Heart left ventricle (tissue), 16 donors: ENCODE measurements at regions not wholly inside any gene's neighbourhood (a gene's known extent, or its start where the extent isn't known, plus 50 kb on each side); places are given as distances from the start of the nearest gene placed in this dataset.
"Not testable (repeated sequence)": the region's sequence is repeated elsewhere in the genome, so short reads cannot be mapped to it uniquely, and the experiment has no call there.

Experiments
- ATAC-seq, 4 donors: fragments of 200-7000 bp; cut with Tn5 transposase; one replicate each; pipeline ENCODE4 v1.9.1; 2020 to 2022; ENCODE audit warnings: moderate library complexity in 4 of 4, mild to moderate bottlenecking in 3 of 4, moderate number of reproducible peaks in 1 of 4
- DNase-seq, 5 donors: peaks; one replicate each; pipeline ENCODE4 v3.0.0-alpha.2; 2020
- H3K27ac ChIP-seq, 12 donors: fragments of 200-600 bp; sonication (generic) in 4 of 12; one replicate each; pipeline versions ENCODE4 v1.5.0 to v1.8.0; 2016 to 2022; ENCODE audit warnings: mild to moderate bottlenecking in 2 of 12
- H3K27me3 ChIP-seq, 9 donors: fragments of 200-600 bp; sonication (generic) in 2 of 9; one replicate each; pipeline versions ENCODE4 v1.5.1 to v1.8.0; 2016 to 2022; ENCODE audit warnings: mild to moderate bottlenecking in 3 of 9
- H3K36me3 ChIP-seq, 9 donors: fragments of 200-600 bp; sonication (generic) in 2 of 9; one replicate each; pipeline versions ENCODE4 v1.5.0 to v1.8.0; 2018 to 2022; ENCODE audit warnings: mild to moderate bottlenecking in 2 of 9
- H3K4me1 ChIP-seq, 12 donors: fragments of 200-600 bp; sonication (generic) in 4 of 12; one replicate each; pipeline versions ENCODE4 v1.5.0 to v1.8.0; 2016 to 2022; ENCODE audit warnings: mild to moderate bottlenecking in 3 of 12
- H3K4me3 ChIP-seq, 12 donors: fragments of 200-600 bp; sonication (generic) in 4 of 12; one replicate each; pipeline versions ENCODE4 v1.5.0 to v1.8.0; 2017 to 2022; ENCODE audit warnings: mild to moderate bottlenecking in 9 of 12, moderate library complexity in 4 of 12
- H3K9me3 ChIP-seq, 12 donors: fragments of 200-600 bp; sonication (generic) in 4 of 12; one replicate each; pipeline versions ENCODE4 v1.5.0 to v1.8.0; 2016 to 2022; ENCODE audit warnings: mild to moderate bottlenecking in 1 of 12
- CTCF ChIP-seq, 12 donors: fragments of 200-600 bp; sonication (generic) in 4 of 12; IDR thresholded peaks; one replicate each; pipeline versions ENCODE4 v1.5.0 to v1.8.0; 2018 to 2022; ENCODE audit warnings: antibody characterized with exemption in 12 of 12, mild to moderate bottlenecking in 5 of 12
- POLR2A ChIP-seq, 2 donors: fragments of 450-650 bp; IDR thresholded peaks; one replicate each; pipeline ENCODE4 v1.6.1; 2017; ENCODE audit warnings: antibody characterized with exemption in 2 of 2, mild to moderate bottlenecking in 2 of 2, moderate library complexity in 2 of 2
- WGBS, 4 donors: extraction: QIAGEN DNeasy Blood & Tissue Kit in 2 of 4; methylation state at CpG; one replicate each; pipeline versions ENCODE4 v1.1.5 to v1.1.7; 2013 to 2018; 5-methylcytosine and 5-hydroxymethylcytosine counted together
- intact Hi-C, 10 donors: fragments of 100-400 bp; cut with DNase I; formaldehyde crosslinking; loops; one replicate each; pipeline versions ENCODE4 v1.11.1 to v1.14.2; 2022
- donor health status: ischemic (EF 13 %, LVEDD 7.1; RV severe dilation, severe dysfunction).
- donor health status: healthy with polysubstance abuse.
- donor health status: DM: no; HTN: yes; CAD: no.
- donor health status: DM: no; HTN: no; CAD: no.
- donor health status: ischemic (EF 25% LVEDD 6.9; RV normal size, moderate dysfunction).
- donor health status: ischemic (EF 25% LVEDD 5.7; RV mildly dilated, moderate dysfunction).
- donor health status: healthy.
- donor health status: DM: yes; HTN: yes; CAD: no.
- donor health status: ischemic (EF 35%, LVEDD 5.7; RV mildly dilated, moderate dysfunction).
- donor health status: nonischemic (EF 11% LVEDD 7.7; RV severe dilation, severe dysfunction).
- donor health status: DM: yes; HTN: yes; CAD: no.
- donor health status: PGD.
- donor health status: ischemic (EF 29% LVEDD 5.4; RV normal size, mild dysfunction).
- donor health status: nonischemic (EF 23%, LVEDD 6.1; RV moderate dilation, normal function).

- ATAC-seq (no peak), DNase-seq (no peak)
- Histone ChIP-seq H3K27ac (no peak overlapping the region), H3K9me3 (peaks cover 0 to 12% (median 0%) of the 10 kb centered on the region in 12 donors), H3K4me3 (no peak overlapping the region), H3K27me3 (no peaks in the 10 kb centered on the region), H3K36me3 (no peaks in the 10 kb centered on the region), H3K4me1 (no peaks in the 10 kb centered on the region)
- 39 to 55% (median 43%) methylated on average over 3 of the region's 3 CpGs for WGBS, 4 donors
- intact Hi-C loops, result loop anchor here in 1 of 10 donors (10.0 kb wide), 1 partner anchor 50 kb away; no protein-coding TSS in a partner anchor
- TF ChIP-seq POLR2A (IDR thresholded peaks at IDR 0.05) (no peak), CTCF (IDR thresholded peaks at IDR 0.05) (no peak)
Measured at GRCh38 chr15:23764306-23764705, 77.2 kb upstream of the NDN start.

- ATAC-seq, result no peak
- intact Hi-C loops, result loop anchor here in 1 of 10 donors (10.0 kb wide), 1 partner anchor 50 kb away; no protein-coding TSS in a partner anchor
- 73 to 78% (median 75%) methylated on average over 4 of the region's 4 CpGs for WGBS, 4 donors
Measured at GRCh38 chr15:23764716-23765115, 77.6 kb upstream of the NDN start.

GRCh38 chr15:23766779-23767178 is 79.7 kb upstream of the NDN start:
- peaks cover 0 to 25% (median 0%) of the 10 kb centered on the region in 12 donors for H3K9me3 ChIP-seq
- not testable (repeated sequence) for H3K36me3 ChIP-seq

More at GRCh38 chr15:23764716-23765115, 77.6 kb upstream of the NDN start:
- Histone ChIP-seq H3K27ac (no peak overlapping the region), H3K9me3 (peaks cover 0 to 12% (median 0%) of the 10 kb centered on the region in 12 donors), H3K4me3 (no peak overlapping the region), H3K4me1 (no peaks in the 10 kb centered on the region), H3K27me3 (no peaks in the 10 kb centered on the region), H3K36me3 (no peaks in the 10 kb centered on the region)
- TF ChIP-seq POLR2A (IDR thresholded peaks at IDR 0.05) (no peak), CTCF (IDR thresholded peaks at IDR 0.05) (no peak)
- DNase-seq, result no peak

GRCh38 chr15:23773093-23773492 is 86.0 kb upstream of the NDN start:
- Histone ChIP-seq H3K9me3 (peaks cover 0 to 12% (median 1%) of the 10 kb centered on the region in 12 donors), H3K27ac (no peak overlapping the region), H3K27me3 (no peaks in the 10 kb centered on the region), H3K4me3 (no peak overlapping the region), H3K4me1 (no peaks in the 10 kb centered on the region), H3K36me3 (no peaks in the 10 kb centered on the region)
- TF ChIP-seq POLR2A (IDR thresholded peaks at IDR 0.05) (no peak), CTCF (IDR thresholded peaks at IDR 0.05) (no peak)
- no peak for ATAC-seq
- intact Hi-C loops, result no loop called here
- DNase-seq, result no peak

More at GRCh38 chr15:23766779-23767178, 79.7 kb upstream of the NDN start:
- H3K4me3 ChIP-seq, H3K27me3 ChIP-seq, ATAC-seq, DNase-seq, H3K27ac ChIP-seq, H3K4me1 ChIP-seq: not testable (repeated sequence)
- WGBS, 4 donors, result 48 to 63% (median 56%) methylated on average over 2 of the region's 2 CpGs
- intact Hi-C loops, result loop anchor here in 1 of 10 donors (10.0 kb wide), 1 partner anchor 48 kb away; no protein-coding TSS in a partner anchor
